ENCODE measurements at regions not wholly inside any gene's neighbourhood (a gene's known extent, or its start where the extent isn't known, plus 50 kb on each side); places are given as distances from the start of the nearest gene placed in this dataset.

- Histone ChIP-seq H4K91ac (ENCODE audit: low read depth, low read length) (no peak overlapping the region), H3K23ac (ENCODE audit: low read length) (no peak overlapping the region), H2BK12ac (ENCODE audit: low read length) (no peak overlapping the region), H3K4ac (ENCODE audit: low read depth, low read length) (no peak overlapping the region), H3K4me2 (ENCODE audit: low read length) (no peak overlapping the region), H3K27ac (ENCODE audit: low read depth, low read length) (no peak overlapping the region), H2AK5ac (ENCODE audit: low read length) (no peak overlapping the region), H3K4me3 (ENCODE audit: low read depth, low read length) (no peak overlapping the region), H4K12ac (ENCODE audit: low read depth, low read length) (no peak overlapping the region), H2BK120ac (ENCODE audit: insufficient read depth, low read length, poor library complexity) (no peak overlapping the region), H3K27me3 (ENCODE audit: insufficient read depth, low read length) (no peaks in the 10 kb centered on the region), H3K9me3 (ENCODE audit: insufficient read depth, low read depth, low read length) (no peaks in the 10 kb centered on the region), H3K79me2 (ENCODE audit: control insufficient read depth, insufficient read depth, low read length, poor library complexity) (no peaks in the 10 kb centered on the region), H3K4me1 (ENCODE audit: control insufficient read depth in 1 of 2, insufficient read depth in 2 of 2, low read length in 2 of 2) (no peaks in the 10 kb centered on the region), H4K8ac (ENCODE audit: low read depth, low read length) (no peak overlapping the region), H3K79me1 (ENCODE audit: low read length) (no peaks in the 10 kb centered on the region), H2BK5ac (ENCODE audit: low read depth, low read length, poor library complexity) (no peak overlapping the region), H3K18ac (ENCODE audit: low read length) (no peak overlapping the region), H3K14ac (ENCODE audit: low read length) (no peak overlapping the region), H3K36me3 (ENCODE audit: control insufficient read depth in 1 of 2, insufficient read depth in 2 of 2, low read length in 2 of 2) (no peaks in the 10 kb centered on the region), H3K9ac (ENCODE audit: low read length) (no peak overlapping the region), H2AFZ (ENCODE audit: insufficient read depth, low read length, poor library complexity) (no peak overlapping the region)
- peak in 1 of 2 donors; percentile 51 for DNase-seq
- no CpG with 5 or more reads among the region's 5 CpGs for WGBS (ENCODE audit: extremely low coverage, insufficient coverage, insufficient read length)
These were observed 158.7 kb downstream of the NMUR2 start for GRCh38 chr5:152246401-152246800.

- H3K9ac ChIP-seq (ENCODE audit: low read length): no peak overlapping the region
- no peak overlapping the region for H2BK5ac ChIP-seq (ENCODE audit: low read depth, low read length, poor library complexity)
- H3K79me2 ChIP-seq (ENCODE audit: control insufficient read depth, insufficient read depth, low read length, poor library complexity): no peaks in the 10 kb centered on the region
- no peak overlapping the region for H2AFZ ChIP-seq (ENCODE audit: insufficient read depth, low read length, poor library complexity)
- WGBS (ENCODE audit: extremely low coverage, insufficient coverage, insufficient read length): no CpG with 5 or more reads among the region's 2 CpGs
- no peak overlapping the region for H3K27ac ChIP-seq (ENCODE audit: low read depth, low read length)
- no peaks in the 10 kb centered on the region for H3K79me1 ChIP-seq (ENCODE audit: low read length)
- no peak overlapping the region for H2BK120ac ChIP-seq (ENCODE audit: insufficient read depth, low read length, poor library complexity)
- no peak overlapping the region for H3K14ac ChIP-seq (ENCODE audit: low read length)
- no peak overlapping the region for H3K18ac ChIP-seq (ENCODE audit: low read length)
- H3K36me3 ChIP-seq (ENCODE audit: control insufficient read depth in 1 of 2, insufficient read depth in 2 of 2, low read length in 2 of 2): no peaks in the 10 kb centered on the region
- no peak overlapping the region for H2BK12ac ChIP-seq (ENCODE audit: low read length)
- H4K8ac ChIP-seq (ENCODE audit: low read depth, low read length): no peak overlapping the region
- DNase-seq: no peak
- H3K4me3 ChIP-seq (ENCODE audit: low read depth, low read length): no peak overlapping the region
- no peaks in the 10 kb centered on the region for H3K4me1 ChIP-seq (ENCODE audit: control insufficient read depth in 1 of 2, insufficient read depth in 2 of 2, low read length in 2 of 2)
- no peaks in the 10 kb centered on the region for H3K27me3 ChIP-seq (ENCODE audit: insufficient read depth, low read length)
- no peak overlapping the region for H4K91ac ChIP-seq (ENCODE audit: low read depth, low read length)
- no peak overlapping the region for H3K4me2 ChIP-seq (ENCODE audit: low read length)
- H3K9me3 ChIP-seq (ENCODE audit: insufficient read depth, low read depth, low read length): no peaks in the 10 kb centered on the region
- H3K23ac ChIP-seq (ENCODE audit: low read length): no peak overlapping the region
- no peak overlapping the region for H3K4ac ChIP-seq (ENCODE audit: low read depth, low read length)
- no peak overlapping the region for H4K12ac ChIP-seq (ENCODE audit: low read depth, low read length)
- no peak overlapping the region for H2AK5ac ChIP-seq (ENCODE audit: low read length)
These were observed 167.5 kb downstream of the NMUR2 start for GRCh38 chr5:152237531-152237930.

GRCh38 chr5:152226191-152226590, 178.9 kb downstream of the NMUR2 start:
- Histone ChIP-seq H3K9me3 (ENCODE audit: insufficient read depth, low read depth, low read length) (no peaks in the 10 kb centered on the region), H2BK5ac (ENCODE audit: low read depth, low read length, poor library complexity) (no peak overlapping the region)

GRCh38 chr5:152221721-152222629, 183.1 kb downstream of the NMUR2 start:
- H2AK5ac ChIP-seq (ENCODE audit: low read length): no peak overlapping the region
- H3K9ac ChIP-seq (ENCODE audit: low read length): no peak overlapping the region
- H4K8ac ChIP-seq (ENCODE audit: low read depth, low read length): no peak overlapping the region
- no peak overlapping the region for H3K4me3 ChIP-seq (ENCODE audit: low read depth, low read length)
- no peak overlapping the region for H4K91ac ChIP-seq (ENCODE audit: low read depth, low read length)
- H3K79me2 ChIP-seq (ENCODE audit: control insufficient read depth, insufficient read depth, low read length, poor library complexity): no peaks in the 10 kb centered on the region
- H3K36me3 ChIP-seq (ENCODE audit: control insufficient read depth in 1 of 2, insufficient read depth in 2 of 2, low read length in 2 of 2): no peaks in the 10 kb centered on the region
- no peak overlapping the region for H2BK5ac ChIP-seq (ENCODE audit: low read depth, low read length, poor library complexity)
- no peak overlapping the region for H3K23ac ChIP-seq (ENCODE audit: low read length)
- H3K4me2 ChIP-seq (ENCODE audit: low read length): no peak overlapping the region
- no peak overlapping the region for H3K4ac ChIP-seq (ENCODE audit: low read depth, low read length)
- DNase-seq: peak in 1 of 2 donors; percentile 20
- no peak overlapping the region for H3K27ac ChIP-seq (ENCODE audit: low read depth, low read length)
- no peak overlapping the region for H3K14ac ChIP-seq (ENCODE audit: low read length)
- no peaks in the 10 kb centered on the region for H3K27me3 ChIP-seq (ENCODE audit: insufficient read depth, low read length)
- no peak overlapping the region for H2AFZ ChIP-seq (ENCODE audit: insufficient read depth, low read length, poor library complexity)
- H3K4me1 ChIP-seq (ENCODE audit: control insufficient read depth in 1 of 2, insufficient read depth in 2 of 2, low read length in 2 of 2): no peaks in the 10 kb centered on the region
- H2BK120ac ChIP-seq (ENCODE audit: insufficient read depth, low read length, poor library complexity): no peak overlapping the region
- H2BK12ac ChIP-seq (ENCODE audit: low read length): no peak overlapping the region
- H3K79me1 ChIP-seq (ENCODE audit: low read length): no peaks in the 10 kb centered on the region
- H3K18ac ChIP-seq (ENCODE audit: low read length): no peak overlapping the region
- H4K12ac ChIP-seq (ENCODE audit: low read depth, low read length): no peak overlapping the region
- no peaks in the 10 kb centered on the region for H3K9me3 ChIP-seq (ENCODE audit: insufficient read depth, low read depth, low read length)
- WGBS (ENCODE audit: extremely low coverage, insufficient coverage, insufficient read length): no CpG with 5 or more reads among the region's 5 CpGs

More at GRCh38 chr5:152226191-152226590, 178.9 kb downstream of the NMUR2 start:
- H4K91ac ChIP-seq (ENCODE audit: low read depth, low read length): no peak overlapping the region
- H3K23ac ChIP-seq (ENCODE audit: low read length): no peak overlapping the region
- H3K18ac ChIP-seq (ENCODE audit: low read length): no peak overlapping the region
- no peak overlapping the region for H2BK120ac ChIP-seq (ENCODE audit: insufficient read depth, low read length, poor library complexity)
- H3K4me2 ChIP-seq (ENCODE audit: low read length): no peak overlapping the region
- H2BK12ac ChIP-seq (ENCODE audit: low read length): no peak overlapping the region
- no peaks in the 10 kb centered on the region for H3K27me3 ChIP-seq (ENCODE audit: insufficient read depth, low read length)
- H3K4ac ChIP-seq (ENCODE audit: low read depth, low read length): no peak overlapping the region
- no peaks in the 10 kb centered on the region for H3K79me1 ChIP-seq (ENCODE audit: low read length)
- no peak overlapping the region for H2AK5ac ChIP-seq (ENCODE audit: low read length)
- H4K8ac ChIP-seq (ENCODE audit: low read depth, low read length): no peak overlapping the region
- H3K4me3 ChIP-seq (ENCODE audit: low read depth, low read length): no peak overlapping the region
- H3K9ac ChIP-seq (ENCODE audit: low read length): no peak overlapping the region
- no peak overlapping the region for H3K27ac ChIP-seq (ENCODE audit: low read depth, low read length)
- no peak overlapping the region for H4K12ac ChIP-seq (ENCODE audit: low read depth, low read length)
- no peak overlapping the region for H3K14ac ChIP-seq (ENCODE audit: low read length)
- no peaks in the 10 kb centered on the region for H3K79me2 ChIP-seq (ENCODE audit: control insufficient read depth, insufficient read depth, low read length, poor library complexity)
- H3K36me3 ChIP-seq (ENCODE audit: control insufficient read depth in 1 of 2, insufficient read depth in 2 of 2, low read length in 2 of 2): no peaks in the 10 kb centered on the region
- no peak for DNase-seq
- no peak overlapping the region for H2AFZ ChIP-seq (ENCODE audit: insufficient read depth, low read length, poor library complexity)
- no CpG with 5 or more reads among the region's 7 CpGs for WGBS (ENCODE audit: extremely low coverage, insufficient coverage, insufficient read length)
- no peaks in the 10 kb centered on the region for H3K4me1 ChIP-seq (ENCODE audit: control insufficient read depth in 1 of 2, insufficient read depth in 2 of 2, low read length in 2 of 2)

All from trophoblast cell (in vitro differentiated cells and primary cell).